MCF 10A (cell line): ENCODE measurements at regions not wholly inside any gene's neighbourhood (a gene's known extent, or its start where the extent isn't known, plus 50 kb on each side); places are given as distances from the start of the nearest gene placed in this dataset.
A peak's percentile ranks its signal among the peaks of the same experiment; 100 is the strongest.
"Not testable (repeated sequence)": the region's sequence is repeated elsewhere in the genome, so short reads cannot be mapped to it uniquely, and the experiment has no call there.

Source experiments
- BruUV-seq: library from RNA; stranded (reverse); fragments of 400-500 nt; replicated peaks from 2 replicates; lab custom pipeline; 2021; lab: Mats Ljungman, UMichigan
- CTCF ChIA-PET: fragments of 300-600 bp; sonication (Branson Sonifier 250); formaldehyde crosslinking; extraction: SDS; loops from one replicate; lab custom pipeline; 2021; ENCODE audit warnings: antibody characterized with exemption, inconsistent platforms; lab: Yijun Ruan, JAX
- POLR2A ChIA-PET: fragments of 300-600, 350-650 bp; sonication (Branson Sonifier 250); formaldehyde crosslinking; extraction: SDS; loops from one replicate; lab custom pipeline; 2020; ENCODE audit warnings: antibody characterized with exemption, inconsistent platforms; lab: Yijun Ruan, JAX
- DNase-seq: peaks from one replicate; pipeline ENCODE4 v3.0.0-alpha.2; 2018; ENCODE audit not compliant: unreplicated experiment
- H3K27ac Mint-ChIP-seq: one replicate; pipeline ENCODE4 v1.8.0; 2022; ENCODE audit warnings: mild to moderate bottlenecking, low read depth, mixed read lengths; ENCODE audit not compliant: unreplicated experiment
- H3K27me3 Mint-ChIP-seq: one replicate; pipeline ENCODE4 v1.8.0; 2022; ENCODE audit warnings: mixed read lengths; ENCODE audit not compliant: insufficient read depth, unreplicated experiment
- H3K36me3 Mint-ChIP-seq: one replicate; pipeline ENCODE4 v1.8.0; 2022; ENCODE audit warnings: mild to moderate bottlenecking, moderate library complexity, mixed read lengths; ENCODE audit not compliant: insufficient read depth, unreplicated experiment
- H3K4me1 Mint-ChIP-seq: one replicate; pipeline ENCODE4 v1.8.0; 2022; ENCODE audit warnings: mixed read lengths; ENCODE audit not compliant: insufficient read depth, unreplicated experiment
- H3K4me3 Mint-ChIP-seq: one replicate; pipeline ENCODE4 v1.8.0; 2022; ENCODE audit warnings: mild to moderate bottlenecking, moderate library complexity, mixed read lengths; ENCODE audit not compliant: unreplicated experiment
- H3K9me3 Mint-ChIP-seq: one replicate; pipeline ENCODE4 v1.8.0; 2022; ENCODE audit warnings: mixed read lengths; ENCODE audit not compliant: unreplicated experiment
- intact Hi-C: fragments of 100-400 bp; cut with micrococcal nuclease; formaldehyde crosslinking; loops from 2 replicates; pipeline ENCODE4 v1.14.1; 2022
- TF ChIP-seq, protein P1 (sequence below): fragments of 200-600 bp; IDR thresholded peaks from one replicate; pipeline ENCODE4 v1.8.0; 2022; ENCODE audit warnings: antibody characterized with exemption, mild to moderate bottlenecking; ENCODE audit not compliant: unreplicated experiment

DNA sequence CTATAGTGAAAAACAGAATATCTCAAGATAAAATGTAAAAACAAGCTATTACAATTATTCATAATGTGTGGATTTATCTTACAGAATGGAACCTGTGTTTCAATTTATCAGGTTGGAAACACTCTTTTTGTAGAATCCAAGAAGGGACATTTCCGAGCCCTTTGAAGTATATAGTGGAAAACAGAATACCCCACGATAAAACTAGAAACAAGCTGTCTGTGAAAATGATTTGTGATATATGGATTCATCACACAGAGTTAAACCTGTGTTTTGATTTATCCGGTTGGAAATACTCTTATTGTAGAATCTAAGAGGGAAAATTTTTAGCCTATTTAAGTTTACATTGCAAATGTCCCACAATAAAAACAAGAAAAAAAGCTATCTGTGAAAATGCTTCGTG, 388.2 kb downstream of the PRDM9 start:
- DNase-seq, result peak; percentile 1
- Mint-ChIP-seq H3K4me3 (no peak overlapping the region), H3K36me3 (no peaks in the 10 kb centered on the region), H3K27ac (no peak overlapping the region), H3K4me1 (no peaks in the 10 kb centered on the region), H3K9me3 (no peaks in the 10 kb centered on the region), H3K27me3 (no peaks in the 10 kb centered on the region)
- intact Hi-C loops, result no loop called here
- POLR2A ChIA-PET, result no interaction called here
- CTCF ChIA-PET, result interaction anchor here (1.2 kb wide), 1 partner anchor 83 kb away, joined by 3 read pairs; no protein-coding TSS in a partner anchor
- TF ChIP-seq, protein P1, sequence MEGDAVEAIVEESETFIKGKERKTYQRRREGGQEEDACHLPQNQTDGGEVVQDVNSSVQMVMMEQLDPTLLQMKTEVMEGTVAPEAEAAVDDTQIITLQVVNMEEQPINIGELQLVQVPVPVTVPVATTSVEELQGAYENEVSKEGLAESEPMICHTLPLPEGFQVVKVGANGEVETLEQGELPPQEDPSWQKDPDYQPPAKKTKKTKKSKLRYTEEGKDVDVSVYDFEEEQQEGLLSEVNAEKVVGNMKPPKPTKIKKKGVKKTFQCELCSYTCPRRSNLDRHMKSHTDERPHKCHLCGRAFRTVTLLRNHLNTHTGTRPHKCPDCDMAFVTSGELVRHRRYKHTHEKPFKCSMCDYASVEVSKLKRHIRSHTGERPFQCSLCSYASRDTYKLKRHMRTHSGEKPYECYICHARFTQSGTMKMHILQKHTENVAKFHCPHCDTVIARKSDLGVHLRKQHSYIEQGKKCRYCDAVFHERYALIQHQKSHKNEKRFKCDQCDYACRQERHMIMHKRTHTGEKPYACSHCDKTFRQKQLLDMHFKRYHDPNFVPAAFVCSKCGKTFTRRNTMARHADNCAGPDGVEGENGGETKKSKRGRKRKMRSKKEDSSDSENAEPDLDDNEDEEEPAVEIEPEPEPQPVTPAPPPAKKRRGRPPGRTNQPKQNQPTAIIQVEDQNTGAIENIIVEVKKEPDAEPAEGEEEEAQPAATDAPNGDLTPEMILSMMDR, result no peak
- BruUV-seq, result no TSS peak

DNA sequence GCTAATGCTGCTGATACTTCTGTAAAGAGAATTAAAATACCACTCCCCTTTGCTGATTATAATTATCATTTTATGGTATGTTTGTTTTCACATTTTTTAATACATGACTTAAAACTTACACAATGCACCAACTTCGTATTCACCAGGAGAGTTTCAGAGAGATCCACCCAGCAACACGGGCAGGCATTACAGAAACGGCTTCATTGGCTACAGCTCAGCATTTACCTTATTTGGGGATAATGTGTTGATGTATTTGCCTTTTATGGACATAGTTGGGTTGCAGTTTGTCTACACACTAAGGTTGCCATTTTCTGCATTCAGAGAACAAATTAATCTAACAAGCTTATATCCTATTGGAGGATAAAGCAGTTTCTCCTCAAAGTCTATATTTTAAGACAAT, 423.6 kb downstream of the PRDM9 start:
- intact Hi-C loops, result no loop called here
- no peaks in the 10 kb centered on the region for H3K27me3 Mint-ChIP-seq
- TF ChIP-seq, protein P1, result no peak
- H3K4me1 Mint-ChIP-seq, result peaks cover 6% of the 10 kb centered on the region
- DNase-seq, result no peak
- H3K4me3 Mint-ChIP-seq, result no peak overlapping the region
- CTCF ChIA-PET, result no interaction called here
- BruUV-seq, result no TSS peak
- H3K36me3 Mint-ChIP-seq, result no peaks in the 10 kb centered on the region
- POLR2A ChIA-PET, result no interaction called here
- H3K27ac Mint-ChIP-seq, result no peak overlapping the region
- H3K9me3 Mint-ChIP-seq, result peaks cover 13% of the 10 kb centered on the region

DNA sequence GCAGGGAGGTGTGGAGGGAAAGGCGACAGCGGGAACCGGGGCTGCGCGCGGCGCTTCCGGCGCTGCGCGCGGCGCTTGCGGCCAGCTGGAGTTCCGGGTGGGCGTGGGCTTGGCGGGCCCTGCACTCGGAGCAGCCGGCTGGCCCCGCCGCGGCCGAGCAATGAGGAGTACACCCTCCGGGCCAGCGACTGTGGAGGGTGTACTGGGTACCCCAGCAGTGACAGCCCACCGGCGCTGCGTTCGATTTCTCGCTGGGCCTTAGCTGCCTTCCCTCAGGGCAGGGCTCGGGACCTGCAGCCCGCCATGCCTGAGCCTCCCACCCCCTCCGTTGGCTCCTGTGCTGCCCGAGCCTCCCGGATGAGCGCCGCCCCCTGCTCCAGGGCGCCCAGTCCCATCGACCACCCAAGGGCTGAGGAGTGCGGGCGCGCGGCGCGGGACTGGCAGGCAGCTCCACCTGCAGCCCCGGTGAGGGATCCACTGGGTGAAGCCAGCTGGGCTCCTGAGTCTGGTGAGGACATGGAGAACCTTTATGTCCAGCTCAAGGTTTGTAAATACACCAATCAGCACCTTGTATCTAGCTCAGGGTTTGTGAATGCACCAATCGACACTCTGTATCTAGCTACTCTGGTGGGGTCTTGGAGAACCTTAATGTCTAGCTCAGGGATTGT, 444.0 kb downstream of the PRDM9 start:
- intact Hi-C loops, H3K9me3 Mint-ChIP-seq, H3K27me3 Mint-ChIP-seq, CTCF ChIA-PET, DNase-seq, H3K4me3 Mint-ChIP-seq, H3K27ac Mint-ChIP-seq, BruUV-seq, H3K36me3 Mint-ChIP-seq, H3K4me1 Mint-ChIP-seq, POLR2A ChIA-PET: not testable (repeated sequence)

DNA sequence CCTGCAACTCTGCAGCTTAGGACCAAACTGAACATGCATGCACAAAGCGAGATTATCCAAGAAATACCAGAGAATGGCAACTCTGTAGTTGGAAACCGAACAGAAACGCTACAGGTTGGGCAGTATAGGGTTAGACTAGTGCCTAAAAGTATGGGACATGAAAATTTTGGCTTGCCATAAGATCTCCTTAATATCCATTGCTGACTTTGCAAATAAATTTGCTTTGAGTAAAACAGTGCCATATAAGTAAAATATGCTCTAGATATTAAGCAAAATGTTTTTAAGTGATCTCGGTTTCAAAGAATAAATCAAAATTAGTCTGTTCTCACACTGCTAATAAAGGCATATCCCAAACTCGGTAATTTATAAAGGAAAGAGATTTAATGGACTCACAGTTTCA, 456.0 kb downstream of the PRDM9 start:
- peaks cover 6% of the 10 kb centered on the region for H3K9me3 Mint-ChIP-seq
- BruUV-seq, result no TSS peak
- intact Hi-C loops, result no loop called here
- H3K4me1 Mint-ChIP-seq, result no peaks in the 10 kb centered on the region
- ChIA-PET CTCF (no interaction called here), POLR2A (no interaction called here)
- peaks cover 6% of the 10 kb centered on the region for H3K36me3 Mint-ChIP-seq
- no peak for DNase-seq
- no peak overlapping the region for H3K27ac Mint-ChIP-seq
- no peaks in the 10 kb centered on the region for H3K27me3 Mint-ChIP-seq
- TF ChIP-seq, protein P1, result no peak
- no peak overlapping the region for H3K4me3 Mint-ChIP-seq
